GM12874 (cell line): ENCODE measurements at regions not wholly inside any gene's neighbourhood (a gene's known extent, or its start where the extent isn't known, plus 50 kb on each side); places are given as distances from the start of the nearest gene placed in this dataset.

Experiments used
- TF ChIP-seq, protein P1 (sequence below): IDR thresholded peaks from 2 replicates; pipeline ENCODE4 v1.5.1; 2011; ENCODE audit warnings: low read depth, mild to moderate bottlenecking, control low read depth, low read length, moderate library complexity; ENCODE audit not compliant: insufficient read depth

DNA sequence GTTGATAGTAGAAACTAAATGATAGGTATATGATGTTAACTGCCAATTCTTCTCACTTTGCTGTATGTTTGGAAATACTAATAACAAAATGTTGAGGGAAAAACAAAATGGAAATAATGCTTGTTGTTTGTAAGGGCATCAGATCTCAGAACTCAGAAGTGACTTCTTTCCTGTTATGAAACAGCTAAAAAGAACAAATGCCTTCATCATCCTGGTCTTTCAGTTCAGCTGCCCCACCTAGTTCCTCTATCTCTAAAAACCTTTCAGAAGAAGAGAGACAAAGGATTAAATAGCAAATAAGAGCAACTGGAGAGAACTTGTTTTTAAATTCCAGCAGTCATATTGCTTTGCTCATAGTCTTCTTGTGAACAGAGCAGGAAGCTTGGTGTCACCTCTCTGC is 345.3 kb upstream of the NCAM1 start:
- TF ChIP-seq, protein P1, sequence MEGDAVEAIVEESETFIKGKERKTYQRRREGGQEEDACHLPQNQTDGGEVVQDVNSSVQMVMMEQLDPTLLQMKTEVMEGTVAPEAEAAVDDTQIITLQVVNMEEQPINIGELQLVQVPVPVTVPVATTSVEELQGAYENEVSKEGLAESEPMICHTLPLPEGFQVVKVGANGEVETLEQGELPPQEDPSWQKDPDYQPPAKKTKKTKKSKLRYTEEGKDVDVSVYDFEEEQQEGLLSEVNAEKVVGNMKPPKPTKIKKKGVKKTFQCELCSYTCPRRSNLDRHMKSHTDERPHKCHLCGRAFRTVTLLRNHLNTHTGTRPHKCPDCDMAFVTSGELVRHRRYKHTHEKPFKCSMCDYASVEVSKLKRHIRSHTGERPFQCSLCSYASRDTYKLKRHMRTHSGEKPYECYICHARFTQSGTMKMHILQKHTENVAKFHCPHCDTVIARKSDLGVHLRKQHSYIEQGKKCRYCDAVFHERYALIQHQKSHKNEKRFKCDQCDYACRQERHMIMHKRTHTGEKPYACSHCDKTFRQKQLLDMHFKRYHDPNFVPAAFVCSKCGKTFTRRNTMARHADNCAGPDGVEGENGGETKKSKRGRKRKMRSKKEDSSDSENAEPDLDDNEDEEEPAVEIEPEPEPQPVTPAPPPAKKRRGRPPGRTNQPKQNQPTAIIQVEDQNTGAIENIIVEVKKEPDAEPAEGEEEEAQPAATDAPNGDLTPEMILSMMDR, result no peak

DNA sequence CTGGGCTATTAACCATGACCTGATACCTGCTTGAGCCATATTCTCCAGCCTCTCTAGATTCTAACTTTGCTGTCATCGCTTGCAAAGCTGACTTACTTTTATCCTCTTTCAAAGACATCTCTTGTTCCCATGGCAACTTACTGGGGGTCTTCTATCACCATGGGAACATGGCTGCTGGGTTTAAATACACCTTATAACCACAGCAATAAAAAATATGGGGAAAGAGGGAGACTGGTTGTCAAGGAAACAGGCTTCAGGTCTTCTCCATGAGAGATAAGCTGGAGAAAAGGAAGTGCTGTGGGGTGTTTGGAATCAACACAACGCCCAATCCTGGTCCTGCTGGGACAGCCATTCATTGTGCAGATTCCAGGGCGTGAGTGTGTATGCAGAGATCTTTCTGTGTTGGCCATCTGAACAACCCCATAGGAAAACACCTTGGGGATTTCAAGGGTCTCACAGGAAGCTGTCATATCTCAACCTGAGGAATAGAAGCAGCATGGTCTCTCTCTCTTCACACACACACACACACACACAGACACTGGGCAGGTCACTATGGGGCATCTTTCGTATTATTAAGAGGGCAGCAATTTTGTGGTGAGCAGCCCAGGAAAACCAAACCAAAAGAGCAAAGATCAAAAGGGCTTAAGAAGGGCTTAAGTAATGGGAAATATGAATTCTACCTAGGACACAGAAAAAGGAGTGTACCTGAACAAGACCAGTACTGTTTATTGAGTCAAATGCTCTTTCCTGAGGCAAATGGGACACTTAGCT is 344.7 kb upstream of the NCAM1 start:
- TF ChIP-seq, protein P1, result no peak

DNA sequence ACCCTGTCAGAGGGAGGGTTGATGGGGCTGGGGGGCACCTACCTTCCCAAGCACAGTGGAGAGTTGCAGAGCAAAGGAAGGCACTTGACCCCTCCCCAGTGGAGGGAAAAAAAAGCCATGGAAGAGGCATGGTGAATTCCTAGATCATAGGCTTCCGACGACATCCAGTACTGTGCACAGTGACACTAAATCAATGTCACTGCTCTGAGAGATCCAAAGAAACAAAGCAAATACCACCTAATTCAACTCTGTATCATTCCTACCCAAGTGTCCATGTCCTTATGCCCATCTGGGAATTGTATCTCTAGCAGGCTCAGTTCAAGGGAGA is 344.2 kb upstream of the NCAM1 start:
- TF ChIP-seq, protein P1, result no peak

DNA sequence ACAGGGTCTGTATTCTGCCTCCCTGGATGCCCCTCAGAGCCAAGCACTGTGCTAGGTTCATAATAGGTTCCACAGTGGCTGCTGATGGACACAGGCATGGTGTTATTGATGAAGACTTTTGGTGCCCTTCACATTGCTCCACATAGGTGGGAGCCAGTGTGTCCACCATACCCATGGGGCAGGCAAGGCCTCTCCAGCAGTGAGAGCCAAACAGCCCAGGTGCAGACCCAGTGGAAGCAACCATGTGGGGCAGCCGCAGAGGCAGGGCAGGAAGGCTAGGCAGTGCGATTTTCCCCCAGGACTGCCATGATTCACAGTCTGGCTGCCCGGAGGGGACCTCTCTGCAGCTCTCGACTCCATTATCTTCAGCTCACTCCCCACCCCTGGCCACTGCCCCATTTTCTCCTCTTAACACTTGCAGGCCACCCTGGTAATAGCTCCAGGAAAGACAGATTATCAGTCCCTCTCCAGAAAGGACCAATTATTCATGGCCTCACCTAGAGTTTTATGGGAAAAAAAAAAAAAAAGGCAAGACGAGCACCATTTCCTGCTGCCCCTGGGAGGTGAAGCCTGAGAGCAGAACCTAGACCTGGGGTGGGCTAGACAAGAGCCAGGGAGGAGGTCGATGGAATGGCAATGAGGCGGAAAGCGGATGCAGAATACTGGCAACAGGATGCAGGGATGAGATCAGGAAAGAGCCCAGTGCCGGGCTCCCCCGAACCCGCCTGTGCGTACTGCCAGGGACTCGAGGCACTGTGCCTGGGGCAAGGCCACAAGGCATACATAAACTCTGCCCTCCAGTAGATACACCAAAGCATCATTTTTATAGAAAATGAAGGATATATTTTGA is 343.0 kb upstream of the NCAM1 start:
- TF ChIP-seq, protein P1, result no peak

DNA sequence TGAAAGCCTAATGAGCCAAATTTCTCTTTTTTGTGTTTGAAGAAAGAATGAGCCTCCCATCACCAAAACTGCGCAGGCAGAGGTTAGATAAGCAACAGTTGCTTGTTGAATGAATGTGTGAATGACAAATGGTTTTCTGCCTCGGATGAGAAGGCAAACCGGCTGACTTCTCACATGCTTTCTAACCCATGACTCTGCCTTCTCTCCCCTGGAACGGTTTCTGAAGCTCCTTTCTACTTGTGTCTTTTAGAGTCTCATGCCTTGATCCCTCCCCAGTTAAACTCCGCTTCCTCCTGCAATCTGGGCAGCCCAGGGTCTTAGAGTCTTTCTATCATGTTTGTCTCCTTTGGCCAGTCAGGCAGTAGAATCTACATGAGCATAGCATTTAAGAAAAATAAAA is 342.1 kb upstream of the NCAM1 start:
- TF ChIP-seq, protein P1, result no peak

DNA sequence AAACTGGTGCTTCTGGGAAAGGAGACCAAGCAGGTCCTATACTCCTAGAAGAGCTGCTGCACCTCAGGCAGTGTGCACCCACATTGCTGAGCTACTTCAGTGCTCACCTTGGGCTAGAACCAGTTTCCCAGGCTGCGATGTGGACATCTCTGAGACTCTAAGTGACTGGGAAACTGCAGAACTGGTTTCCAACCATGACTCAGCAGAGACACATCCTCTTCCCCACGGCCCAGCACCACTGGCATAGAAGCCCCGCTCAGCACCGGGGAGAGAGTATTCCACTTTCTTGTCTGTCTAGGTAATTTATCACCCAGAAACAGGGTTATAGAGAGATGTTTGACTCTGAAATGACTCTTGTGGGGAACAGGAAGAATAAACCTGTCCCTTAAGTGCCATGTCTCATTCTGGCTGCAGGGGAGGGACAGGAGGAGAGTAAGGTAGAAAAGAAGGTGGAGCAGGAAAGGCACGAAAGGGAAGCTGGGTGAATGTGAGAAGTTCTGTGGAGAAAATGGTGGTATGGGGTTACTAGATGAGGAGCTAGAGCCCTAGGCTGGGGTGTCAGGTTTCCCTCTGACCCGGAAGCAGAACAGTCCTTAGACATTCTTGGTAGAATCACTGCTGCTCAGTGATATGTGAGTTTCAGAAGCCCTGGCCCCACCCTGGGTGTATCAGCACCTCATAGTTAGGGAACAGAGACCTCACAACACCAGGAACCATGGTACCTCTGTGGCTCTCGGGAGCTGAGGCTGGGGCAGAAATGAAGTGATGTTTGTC is 340.4 kb upstream of the NCAM1 start:
- TF ChIP-seq, protein P1, result no peak

DNA sequence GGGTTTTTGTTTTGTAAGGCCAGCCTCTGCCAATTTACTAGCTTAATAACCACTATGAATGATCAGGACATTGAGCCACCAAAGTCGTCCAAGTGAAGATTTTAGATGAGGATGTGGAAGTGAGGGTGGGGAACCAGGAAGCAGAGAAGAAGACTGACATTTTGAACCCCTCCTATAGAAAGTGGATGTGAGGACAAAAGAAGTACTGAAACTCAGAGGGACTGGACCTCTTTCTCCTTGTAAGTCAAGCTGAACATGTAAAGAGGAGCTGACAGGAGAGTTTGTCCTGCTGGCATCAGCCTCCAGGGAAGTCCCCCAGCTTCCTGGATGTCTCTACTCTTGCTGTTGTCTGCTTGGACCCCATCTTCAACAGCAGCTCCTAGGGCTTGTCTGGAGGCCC is 338.2 kb upstream of the NCAM1 start:
- TF ChIP-seq, protein P1, result no peak
